Natural killer cell treated with Interleukin-12 subunit alpha and Interleukin-12 subunit beta and Interleukin-15 and Interleukin-18, amount 100 ng/mL, for 72 hours (primary cell): ENCODE measurements at regions not wholly inside any gene's neighbourhood (a gene's known extent, or its start where the extent isn't known, plus 50 kb on each side); places are given as distances from the start of the nearest gene placed in this dataset.

ENCODE experiments used
- ATAC-seq, 2 donors: fragments of 150-1000 bp; cut with Tn5 transposase in 1 of 2; sonication (Bioruptor Pico), chemical (Tn5 transposase) in 1 of 2; 2 replicates each; pipeline ENCODE4 v1.10.0; 2021
- DNase-seq: peaks from one replicate; pipeline ENCODE4 v3.0.0; 2022; ENCODE audit warnings: low spot score
- H3K27ac Mint-ChIP-seq, 2 donors: 1 replicate in 1 of 2; 2 replicates in 1 of 2; pipeline ENCODE4 v1.8.0; 2022; ENCODE audit warnings: mixed read lengths in 2 of 2, mild to moderate bottlenecking in 1 of 2, moderate library complexity in 1 of 2
- H3K27me3 Mint-ChIP-seq, 2 donors: 1 replicate in 1 of 2; 2 replicates in 1 of 2; pipeline ENCODE4 v1.8.0; 2022; ENCODE audit warnings: mixed read lengths in 2 of 2
- H3K36me3 Mint-ChIP-seq: one replicate; pipeline ENCODE4 v1.8.0; 2022; ENCODE audit warnings: mixed read lengths
- H3K4me1 Mint-ChIP-seq, 2 donors: 1 replicate in 1 of 2; 2 replicates in 1 of 2; pipeline ENCODE4 v1.8.0; 2022; ENCODE audit warnings: low read depth in 2 of 2, mixed read lengths in 2 of 2, mild to moderate bottlenecking in 1 of 2
- H3K4me3 Mint-ChIP-seq: one replicate; pipeline ENCODE4 v1.8.0; 2022; ENCODE audit warnings: mixed read lengths
- H3K9me3 Mint-ChIP-seq: 2 replicates; pipeline ENCODE4 v1.8.0; 2022; ENCODE audit warnings: mixed read lengths

DNA sequence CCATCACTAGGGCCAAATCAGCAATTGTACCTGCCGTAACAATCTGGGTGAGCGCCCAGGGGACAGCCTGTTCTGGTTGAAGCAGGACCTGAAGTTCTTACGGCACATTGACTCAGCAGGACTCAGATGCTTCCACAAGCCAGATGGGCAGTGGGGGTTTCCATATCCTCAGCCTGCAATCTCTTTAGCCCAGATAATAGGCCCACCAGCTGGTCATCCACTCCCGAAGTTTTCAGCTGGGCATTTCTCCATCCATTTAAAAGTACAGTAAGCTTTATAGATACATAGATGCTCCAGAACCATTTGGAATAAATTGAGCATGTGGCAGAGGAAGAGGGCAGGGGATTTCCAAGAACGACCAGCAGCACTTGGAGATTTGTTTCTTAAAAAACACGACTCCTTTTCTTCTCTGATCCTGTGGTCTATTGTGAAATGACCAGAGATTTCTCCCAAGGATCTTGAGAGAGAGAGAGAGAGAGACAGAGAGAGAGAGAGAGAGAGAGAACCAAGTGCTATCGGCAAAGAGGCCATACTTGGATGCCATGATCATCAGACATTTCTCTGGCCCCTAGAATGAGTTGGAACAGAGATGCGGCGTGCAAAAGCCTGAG is 74.8 kb upstream of the PLXNC1 start:
- Mint-ChIP-seq H3K4me3 (no peak overlapping the region), H3K27me3 (peaks cover 15 to 31% of the 10 kb centered on the region in 2 donors), H3K27ac (no peak overlapping the region), H3K4me1 (peaks cover 9 to 12% of the 10 kb centered on the region in 2 donors), H3K36me3 (no peaks in the 10 kb centered on the region), H3K9me3 (no peaks in the 10 kb centered on the region)
- DNase-seq (no peak), ATAC-seq (no peak)

DNA sequence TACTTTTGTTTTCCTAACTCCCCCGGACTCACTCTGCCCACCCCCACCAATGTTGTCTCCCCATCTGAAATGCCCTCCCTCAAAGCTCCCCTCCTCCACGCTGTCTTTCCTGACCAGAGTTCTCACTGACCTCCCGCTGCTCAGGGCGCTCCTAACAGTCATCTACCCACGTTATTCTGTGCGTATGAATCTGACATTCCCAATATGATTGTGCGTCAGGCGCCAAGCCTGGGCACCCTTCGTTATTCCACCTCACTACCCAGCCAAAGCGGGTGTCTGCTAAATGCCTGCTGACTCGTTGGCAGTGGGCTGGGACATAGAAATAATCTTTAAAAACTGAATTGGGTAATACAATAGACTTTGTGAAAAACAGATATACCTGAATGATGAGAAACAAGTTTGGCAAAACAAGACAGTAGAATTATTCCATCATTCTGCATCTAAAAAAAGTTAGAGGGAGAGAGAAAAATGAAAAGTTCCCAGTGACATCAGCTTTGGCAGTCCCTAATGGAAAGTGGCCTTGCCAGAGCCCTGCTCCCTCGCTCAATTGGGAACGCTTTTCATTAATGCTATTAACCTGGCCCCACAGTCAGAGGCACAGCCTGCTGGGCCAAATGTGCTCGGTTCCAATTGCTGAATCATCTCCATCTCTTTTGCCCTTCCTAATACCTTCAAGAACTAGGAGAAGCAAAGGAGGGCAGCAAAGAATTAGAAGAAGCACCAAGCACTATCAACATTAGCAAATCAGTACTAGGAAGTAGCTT is 74.0 kb upstream of the PLXNC1 start:
- Mint-ChIP-seq H3K27me3 (peaks cover 17 to 38% of the 10 kb centered on the region in 2 donors), H3K9me3 (no peaks in the 10 kb centered on the region), H3K36me3 (no peaks in the 10 kb centered on the region), H3K27ac (no peak overlapping the region), H3K4me1 (peaks cover 9 to 12% of the 10 kb centered on the region in 2 donors), H3K4me3 (no peak overlapping the region)
- no peak for ATAC-seq
- DNase-seq = no peak

DNA sequence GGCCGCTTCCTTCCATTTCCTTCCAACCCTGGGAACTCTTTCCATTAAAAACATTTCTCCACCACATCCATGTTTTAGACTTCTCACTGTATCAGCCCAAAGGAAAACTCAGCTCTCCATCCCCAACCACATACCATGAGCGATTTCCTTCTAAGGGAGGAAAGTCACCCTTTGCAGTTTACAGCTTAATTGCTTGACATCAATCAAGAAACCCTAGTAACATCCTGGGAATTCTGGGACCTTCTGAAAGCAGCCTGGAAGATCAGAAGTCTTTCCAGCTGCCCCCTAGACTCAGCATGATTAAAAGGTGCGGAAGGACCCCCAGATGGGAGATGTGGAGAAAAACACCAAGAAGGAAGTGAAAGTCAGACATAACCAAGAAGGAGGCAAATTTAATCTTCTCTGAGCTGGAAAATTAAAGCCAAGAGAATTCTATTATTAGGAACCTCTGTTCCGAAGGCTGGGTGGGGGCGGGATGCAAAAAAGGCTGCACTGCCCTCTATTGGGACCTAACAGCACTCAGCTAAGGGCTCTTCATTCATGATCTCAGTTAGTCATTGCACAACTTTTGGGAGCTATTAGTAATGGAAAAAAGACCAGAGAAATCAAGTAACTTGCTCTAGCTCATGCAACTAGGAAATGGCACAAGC is 73.3 kb upstream of the PLXNC1 start:
- Mint-ChIP-seq H3K27me3 (peaks cover 19 to 41% of the 10 kb centered on the region in 2 donors), H3K4me3 (no peak overlapping the region), H3K36me3 (no peaks in the 10 kb centered on the region), H3K9me3 (no peaks in the 10 kb centered on the region), H3K27ac (no peak overlapping the region), H3K4me1 (peaks cover 9 to 12% of the 10 kb centered on the region in 2 donors)
- DNase-seq (no peak), ATAC-seq (no peak)

- no peaks in the 10 kb centered on the region for H3K36me3 Mint-ChIP-seq
- no peak for ATAC-seq
- no peak overlapping the region for H3K4me3 Mint-ChIP-seq
- H3K9me3 Mint-ChIP-seq = no peaks in the 10 kb centered on the region
- H3K4me1 Mint-ChIP-seq = peaks cover 8 to 9% of the 10 kb centered on the region in 2 donors
- H3K27ac Mint-ChIP-seq = no peak overlapping the region
- peaks cover 19 to 44% of the 10 kb centered on the region in 2 donors for H3K27me3 Mint-ChIP-seq
- DNase-seq = no peak
Observed at GRCh38 chr12:94077209-94077608, 71.2 kb upstream of the PLXNC1 start.

DNA sequence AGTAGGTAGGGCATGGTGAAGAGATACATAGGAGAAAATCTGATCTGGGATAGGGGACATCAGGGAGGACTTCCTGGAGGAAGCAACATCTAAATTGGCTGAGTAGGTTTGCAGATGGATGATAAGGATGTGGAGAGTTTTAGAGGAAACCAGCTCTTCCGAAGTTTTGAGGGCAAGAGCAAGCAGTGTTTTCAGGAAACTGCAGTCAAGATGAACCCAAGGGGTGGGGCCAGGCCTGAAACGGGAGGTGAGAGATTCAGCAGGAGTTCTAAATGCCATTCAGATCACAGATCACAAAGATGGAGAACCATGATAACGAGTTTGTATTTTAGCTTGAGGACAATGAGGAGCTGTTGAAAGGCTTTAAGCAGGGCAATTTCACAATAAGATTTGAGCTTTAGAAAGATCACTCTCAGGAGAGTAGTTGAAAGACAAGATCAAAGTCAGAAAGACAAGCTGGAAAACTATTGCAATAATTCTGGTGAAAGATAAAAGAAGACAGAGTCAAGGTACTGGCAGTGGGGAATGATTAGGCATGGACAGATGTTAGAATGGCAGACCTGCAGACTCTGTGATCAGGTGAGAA is 70.1 kb upstream of the PLXNC1 start:
- Mint-ChIP-seq H3K27me3 (peaks cover 19 to 44% of the 10 kb centered on the region in 2 donors), H3K4me3 (no peak overlapping the region), H3K4me1 (peaks cover 8 to 9% of the 10 kb centered on the region in 2 donors), H3K27ac (no peak overlapping the region), H3K36me3 (peaks cover 1% of the 10 kb centered on the region), H3K9me3 (no peaks in the 10 kb centered on the region)
- ATAC-seq (no peak), DNase-seq (no peak)

- DNase-seq (no peak), ATAC-seq (no peak)
- peaks cover 8 to 9% of the 10 kb centered on the region in 2 donors for H3K4me1 Mint-ChIP-seq
- H3K9me3 Mint-ChIP-seq = peaks cover 4% of the 10 kb centered on the region
- H3K27me3 Mint-ChIP-seq = peaks cover 19 to 44% of the 10 kb centered on the region in 2 donors
- H3K4me3 Mint-ChIP-seq = no peak overlapping the region
- peaks cover 5% of the 10 kb centered on the region for H3K36me3 Mint-ChIP-seq
- H3K27ac Mint-ChIP-seq = no peak overlapping the region
Observed at GRCh38 chr12:94078736-94079509, 69.5 kb upstream of the PLXNC1 start.

DNA sequence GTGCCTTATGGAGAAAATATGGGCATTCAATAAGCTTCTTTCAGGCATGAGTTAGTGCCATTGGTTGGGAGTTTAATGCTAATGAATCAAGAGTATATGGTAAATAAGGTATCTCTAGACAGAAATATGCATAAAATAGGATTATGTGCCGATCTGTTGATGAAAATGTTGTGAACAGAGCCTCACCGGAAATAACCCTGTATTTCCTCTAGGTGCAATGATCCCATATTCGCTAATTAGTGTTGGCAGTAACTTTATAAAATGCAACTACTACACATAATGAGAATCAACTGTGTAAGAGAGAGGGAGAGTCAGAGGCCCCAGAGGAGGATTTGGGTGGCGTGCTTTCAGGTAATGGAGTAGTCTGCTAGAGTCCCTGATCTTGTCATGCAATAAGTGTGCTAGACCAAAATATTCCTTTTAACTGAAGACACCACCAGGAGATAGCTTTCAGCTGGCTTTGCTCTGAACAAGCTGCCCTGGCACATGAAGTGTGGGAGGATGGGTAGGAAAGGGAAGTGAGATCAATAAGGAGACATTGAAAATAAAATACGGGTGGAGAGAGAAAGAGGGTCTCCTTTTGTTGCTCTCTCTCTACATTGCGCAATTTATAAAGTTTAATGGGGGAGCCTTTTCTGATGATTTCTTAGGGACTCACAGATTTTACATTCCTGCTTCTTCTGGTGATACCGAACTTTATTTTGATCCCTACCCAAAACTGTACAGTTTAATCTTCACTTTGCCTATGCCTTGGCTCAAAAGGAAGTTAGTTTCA is 68.6 kb upstream of the PLXNC1 start:
- H3K4me1 Mint-ChIP-seq = peaks cover 8 to 9% of the 10 kb centered on the region in 2 donors
- peaks cover 21 to 36% of the 10 kb centered on the region in 2 donors for H3K27me3 Mint-ChIP-seq
- H3K4me3 Mint-ChIP-seq = no peak overlapping the region
- peaks cover 4% of the 10 kb centered on the region for H3K9me3 Mint-ChIP-seq
- peaks cover 5% of the 10 kb centered on the region for H3K36me3 Mint-ChIP-seq
- ATAC-seq (no peak), DNase-seq (no peak)
- no peak overlapping the region for H3K27ac Mint-ChIP-seq

DNA sequence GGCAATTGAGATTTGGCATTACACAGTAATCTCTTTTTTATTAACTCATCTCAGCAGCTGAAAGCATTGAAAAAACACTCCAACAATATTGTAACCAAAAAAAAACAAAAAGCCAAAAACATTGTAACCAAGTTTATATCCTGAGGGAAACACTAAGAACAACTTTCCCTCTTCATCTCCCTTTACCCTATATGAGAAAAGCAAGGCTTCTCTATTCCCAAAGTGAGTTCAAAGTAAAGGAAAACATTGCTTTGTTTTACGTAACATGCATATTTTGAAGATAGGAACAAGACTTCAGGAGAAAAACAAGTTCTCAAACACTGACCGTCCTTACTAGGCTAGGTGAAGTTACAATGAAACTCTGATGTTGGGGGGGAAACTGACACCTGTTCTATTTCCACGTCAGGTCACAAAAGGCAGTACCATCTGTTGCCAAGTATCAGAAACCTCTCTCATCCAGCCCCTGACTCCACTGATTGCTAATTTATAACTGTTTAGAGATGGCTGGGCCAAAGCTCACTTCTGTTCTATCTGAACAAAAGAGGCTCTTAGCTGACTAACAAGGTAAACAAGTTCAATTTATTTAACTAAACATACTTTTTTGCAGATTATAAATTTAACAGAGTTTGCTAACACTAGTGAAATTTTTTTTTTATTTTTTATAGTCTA is 67.9 kb upstream of the PLXNC1 start:
- peaks cover 8 to 9% of the 10 kb centered on the region in 2 donors for H3K4me1 Mint-ChIP-seq
- peaks cover 5% of the 10 kb centered on the region for H3K36me3 Mint-ChIP-seq
- peaks cover 19 to 30% of the 10 kb centered on the region in 2 donors for H3K27me3 Mint-ChIP-seq
- no peak overlapping the region for H3K4me3 Mint-ChIP-seq
- DNase-seq (no peak), ATAC-seq (no peak)
- H3K9me3 Mint-ChIP-seq = peaks cover 4% of the 10 kb centered on the region
- H3K27ac Mint-ChIP-seq = no peak overlapping the region

DNA sequence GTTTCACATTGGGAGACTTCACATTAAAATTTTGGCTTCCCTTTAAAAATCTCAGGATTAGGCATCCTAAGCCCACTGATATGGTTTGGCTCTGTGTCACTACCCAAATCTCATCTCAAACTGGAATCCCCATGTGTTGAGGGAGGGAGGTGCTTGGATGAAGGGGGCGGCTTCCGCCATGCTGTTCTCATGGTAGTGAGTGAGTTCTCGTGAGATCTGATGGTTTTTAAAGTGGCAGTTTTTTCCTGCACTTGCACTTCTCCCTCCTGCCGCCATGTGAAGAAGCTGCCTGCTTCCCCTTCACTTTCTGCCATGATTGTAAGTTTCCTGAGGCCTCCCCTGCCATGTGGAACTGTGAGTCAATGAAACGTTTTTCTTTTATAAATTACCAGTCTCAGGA is 65.7 kb upstream of the PLXNC1 start:
- no peak for ATAC-seq
- no peak overlapping the region for H3K4me3 Mint-ChIP-seq
- peaks cover 4% of the 10 kb centered on the region for H3K9me3 Mint-ChIP-seq
- no peak overlapping the region for H3K27ac Mint-ChIP-seq
- peaks cover 14 to 21% of the 10 kb centered on the region in 2 donors for H3K27me3 Mint-ChIP-seq
- peaks cover 5% of the 10 kb centered on the region for H3K36me3 Mint-ChIP-seq
- DNase-seq = no peak
- peaks cover 8 to 9% of the 10 kb centered on the region in 2 donors for H3K4me1 Mint-ChIP-seq

GRCh38 chr12:94089891-94090290 is 58.5 kb upstream of the PLXNC1 start:
- DNase-seq = no peak

GRCh38 chr12:94091624-94092023 is 56.8 kb upstream of the PLXNC1 start:
- no peak for ATAC-seq
- Mint-ChIP-seq H3K27me3 (peaks cover 12 to 13% of the 10 kb centered on the region in 2 donors), H3K36me3 (no peaks in the 10 kb centered on the region), H3K4me3 (no peak overlapping the region), H3K9me3 (no peaks in the 10 kb centered on the region), H3K4me1 (no peaks in the 10 kb centered on the region), H3K27ac (no peak overlapping the region)
- DNase-seq = no peak

More at GRCh38 chr12:94089891-94090290, 58.5 kb upstream of the PLXNC1 start:
- Mint-ChIP-seq H3K9me3 (no peaks in the 10 kb centered on the region), H3K4me3 (no peak overlapping the region), H3K27ac (no peak overlapping the region), H3K27me3 (peaks cover 8 to 12% of the 10 kb centered on the region in 2 donors), H3K36me3 (no peaks in the 10 kb centered on the region), H3K4me1 (no peaks in the 10 kb centered on the region)
- ATAC-seq = no peak

DNA sequence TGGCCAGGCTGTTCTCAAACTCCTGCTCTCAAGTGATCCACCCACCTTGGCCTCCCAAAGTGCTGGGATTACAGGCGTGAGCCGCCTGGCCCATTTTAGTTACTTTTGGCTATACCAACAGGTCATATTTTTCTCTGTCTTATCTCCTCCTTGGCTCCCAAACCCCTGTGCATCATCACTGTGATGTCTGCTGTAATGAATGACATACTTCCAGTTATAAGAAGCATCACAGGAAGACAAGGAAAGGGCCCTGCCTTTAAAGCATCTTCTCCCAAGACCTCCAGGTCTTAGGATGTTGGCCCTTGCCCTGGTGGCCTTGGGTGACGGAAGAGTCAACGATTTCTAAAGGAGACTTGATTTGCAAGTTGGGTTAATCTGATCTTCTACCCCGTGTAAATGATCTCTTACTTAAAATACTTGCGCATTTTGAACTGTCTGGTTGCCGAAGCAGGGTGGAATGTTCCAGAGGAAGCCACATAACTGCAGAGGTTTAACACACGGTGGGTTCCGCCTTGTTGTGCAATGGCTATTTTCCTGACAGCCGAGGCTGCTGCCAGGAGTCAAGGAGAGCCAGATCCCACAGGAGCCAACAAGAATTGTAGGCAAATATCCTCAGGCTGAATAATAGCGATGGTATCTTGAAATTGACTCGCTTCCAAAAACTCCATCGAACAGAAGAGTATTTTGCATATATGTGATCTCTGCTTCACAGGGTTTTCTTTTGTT is 55.7 kb upstream of the PLXNC1 start:
- peaks cover 15 to 16% of the 10 kb centered on the region in 2 donors for H3K27me3 Mint-ChIP-seq
- H3K4me3 Mint-ChIP-seq = no peak overlapping the region
- no peaks in the 10 kb centered on the region for H3K4me1 Mint-ChIP-seq
- no peak overlapping the region for H3K27ac Mint-ChIP-seq
- H3K9me3 Mint-ChIP-seq = no peaks in the 10 kb centered on the region
- H3K36me3 Mint-ChIP-seq = no peaks in the 10 kb centered on the region
- ATAC-seq (no peak), DNase-seq (no peak)
